Fibroblast of lung (primary cell): ENCODE measurements at regions not wholly inside any gene's neighbourhood (a gene's known extent, or its start where the extent isn't known, plus 50 kb on each side); places are given as distances from the start of the nearest gene placed in this dataset.

ENCODE experiments used
- CTCF ChIP-seq, 2 donors: IDR thresholded peaks in 1 of 2; conservative IDR thresholded peaks in 1 of 2; 1 replicate in 1 of 2; 2 replicates in 1 of 2; pipeline ENCODE4 v1.5.1; 2011 to 2012; ENCODE audit warnings: low read length in 2 of 2, control low read depth in 1 of 2, inconsistent platforms in 1 of 2, low read depth in 1 of 2, mild to moderate bottlenecking in 1 of 2
- EZH2 ChIP-seq: IDR thresholded peaks from 2 replicates; pipeline ENCODE4 v1.5.1; 2012; ENCODE audit warnings: low read length, control low read depth, mild to moderate bottlenecking; ENCODE audit errors: missing control alignments

GRCh38 chr2:16523711-16524110, 141.9 kb downstream of the CYRIA start:
- TF ChIP-seq CTCF (conservative IDR thresholded peaks at IDR 0.05 in 1 of 2, IDR thresholded peaks at IDR 0.05 in 1 of 2; ENCODE audit: low read depth in 1 of 2, low read length in 2 of 2) = no peak
- no peak for TF ChIP-seq EZH2
